Transverse colon (tissue), 4 donors: ENCODE measurements at regions not wholly inside any gene's neighbourhood (a gene's known extent, or its start where the extent isn't known, plus 50 kb on each side); places are given as distances from the start of the nearest gene placed in this dataset.

Source experiments
- DNase-seq: peaks from one replicate; pipeline ENCODE4 v3.0.0-alpha.2; 2019
- H3K27ac ChIP-seq, 4 donors: fragments of 200-600 bp; sonication (generic); 2 replicates each; pipeline ENCODE4 v1.5.1; 2016 to 2018; ENCODE audit warnings: inconsistent platforms in 4 of 4
- H3K27me3 ChIP-seq: fragments of 200-600 bp; sonication (generic); 2 replicates; pipeline ENCODE4 v1.5.1; 2017; ENCODE audit warnings: inconsistent platforms
- H3K36me3 ChIP-seq, 4 donors: fragments of 200-600 bp; sonication (generic); 2 replicates each; pipeline ENCODE4 v1.5.1; 2017 to 2019; ENCODE audit warnings: inconsistent platforms in 4 of 4
- H3K4me1 ChIP-seq, 4 donors: fragments of 200-600 bp; sonication (generic); 2 replicates each; pipeline ENCODE4 v1.5.1; 2017 to 2020; ENCODE audit warnings: inconsistent platforms in 4 of 4
- H3K4me3 ChIP-seq, 4 donors: fragments of 200-600 bp; sonication (generic); 1 replicate in 1 of 4; 2 replicates in 3 of 4; pipeline versions ENCODE4 v1.5.1 to v1.6.1; 2017 to 2019; ENCODE audit warnings: inconsistent platforms in 4 of 4
- H3K9me3 ChIP-seq, 2 donors: fragments of 200-600 bp; sonication (generic); 2 replicates each; pipeline ENCODE4 v1.5.1; 2017 to 2019; ENCODE audit warnings: inconsistent platforms in 2 of 2
- EP300 ChIP-seq: sonication (generic); formaldehyde crosslinking; IDR thresholded peaks from one replicate; pipeline ENCODE4 v1.6.1; 2017; ENCODE audit warnings: antibody characterized with exemption, low read depth
- POLR2A ChIP-seq: fragments of 450-650 bp; IDR thresholded peaks from one replicate; pipeline ENCODE4 v1.6.1; 2016; ENCODE audit warnings: antibody characterized with exemption, mild to moderate bottlenecking, moderate library complexity
- POLR2AphosphoS5 ChIP-seq, 3 donors: sonication (generic); formaldehyde crosslinking; IDR thresholded peaks; one replicate each; pipeline ENCODE4 v1.6.1; 2016; ENCODE audit warnings: antibody characterized with exemption in 3 of 3
- WGBS, 2 donors: methylation state at CpG; one replicate each; pipeline ENCODE4 v1.1.5; 2018; ENCODE audit warnings: low coverage in 1 of 2; 5-methylcytosine and 5-hydroxymethylcytosine counted together
- in situ Hi-C, 4 donors: fragments of 200-750 bp; cut with MboI; loops; one replicate each; pipeline versions ENCODE4 v1.15.0 to v1.15.1; 2017; ENCODE audit warnings: low sequenced_read_pairs in 3 of 4, low pct_ligation_motif_present in 1 of 4, low pct_unique_long_range_greater_than_20kb in 1 of 4
- intact Hi-C: fragments of 100-400 bp; cut with DNase I; formaldehyde crosslinking; loops from one replicate; pipeline ENCODE4 v1.15.1; 2023; ENCODE audit warnings: low total_unique reads
- TF ChIP-seq, protein P1 (sequence below), 5 experiments: fragments of 200-600 bp in 3 of 5; fragments of 450-650 bp in 2 of 5; sonication (generic) in 3 of 5; IDR thresholded peaks; 1 replicate in 2 of 5; 2 replicates in 3 of 5; pipeline ENCODE4 v1.5.1; 2016 to 2017; ENCODE audit warnings: antibody characterized with exemption in 5 of 5, inconsistent platforms in 3 of 5, mild to moderate bottlenecking in 2 of 5, moderate library complexity in 1 of 5

DNA sequence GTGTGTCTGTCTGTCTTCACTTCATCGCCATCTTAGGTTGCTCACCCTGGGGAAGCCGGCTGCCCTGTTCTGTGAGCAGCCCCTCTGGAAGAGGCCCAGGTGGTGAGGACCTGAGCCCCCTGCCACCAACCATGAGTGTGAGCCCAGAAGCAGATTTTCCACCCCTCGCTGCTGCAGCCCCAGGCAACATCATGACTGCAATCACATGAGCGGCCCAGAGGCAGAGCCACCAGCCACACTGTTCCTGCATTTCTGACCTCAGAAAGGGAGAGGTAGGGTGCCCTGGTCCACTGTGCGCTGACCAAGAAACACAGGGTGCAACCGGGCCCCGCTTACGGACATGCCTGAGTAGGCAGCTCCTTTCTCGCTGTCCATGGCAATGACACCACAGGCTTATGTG is 92.3 kb upstream of the IQSEC1 start:
- TF ChIP-seq EP300 (no peak), POLR2AphosphoS5 (IDR thresholded peaks at IDR 0.05) (no peak), POLR2A (no peak)
- TF ChIP-seq, protein P1, sequence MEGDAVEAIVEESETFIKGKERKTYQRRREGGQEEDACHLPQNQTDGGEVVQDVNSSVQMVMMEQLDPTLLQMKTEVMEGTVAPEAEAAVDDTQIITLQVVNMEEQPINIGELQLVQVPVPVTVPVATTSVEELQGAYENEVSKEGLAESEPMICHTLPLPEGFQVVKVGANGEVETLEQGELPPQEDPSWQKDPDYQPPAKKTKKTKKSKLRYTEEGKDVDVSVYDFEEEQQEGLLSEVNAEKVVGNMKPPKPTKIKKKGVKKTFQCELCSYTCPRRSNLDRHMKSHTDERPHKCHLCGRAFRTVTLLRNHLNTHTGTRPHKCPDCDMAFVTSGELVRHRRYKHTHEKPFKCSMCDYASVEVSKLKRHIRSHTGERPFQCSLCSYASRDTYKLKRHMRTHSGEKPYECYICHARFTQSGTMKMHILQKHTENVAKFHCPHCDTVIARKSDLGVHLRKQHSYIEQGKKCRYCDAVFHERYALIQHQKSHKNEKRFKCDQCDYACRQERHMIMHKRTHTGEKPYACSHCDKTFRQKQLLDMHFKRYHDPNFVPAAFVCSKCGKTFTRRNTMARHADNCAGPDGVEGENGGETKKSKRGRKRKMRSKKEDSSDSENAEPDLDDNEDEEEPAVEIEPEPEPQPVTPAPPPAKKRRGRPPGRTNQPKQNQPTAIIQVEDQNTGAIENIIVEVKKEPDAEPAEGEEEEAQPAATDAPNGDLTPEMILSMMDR (IDR thresholded peaks at IDR 0.05), result no peak
- no peaks in the 10 kb centered on the region for H3K4me1 ChIP-seq
- WGBS, 2 donors, result 85% methylated on average over 9 of the region's 9 CpGs; no CpG with 5 or more reads in 1 of the 2 donors

DNA sequence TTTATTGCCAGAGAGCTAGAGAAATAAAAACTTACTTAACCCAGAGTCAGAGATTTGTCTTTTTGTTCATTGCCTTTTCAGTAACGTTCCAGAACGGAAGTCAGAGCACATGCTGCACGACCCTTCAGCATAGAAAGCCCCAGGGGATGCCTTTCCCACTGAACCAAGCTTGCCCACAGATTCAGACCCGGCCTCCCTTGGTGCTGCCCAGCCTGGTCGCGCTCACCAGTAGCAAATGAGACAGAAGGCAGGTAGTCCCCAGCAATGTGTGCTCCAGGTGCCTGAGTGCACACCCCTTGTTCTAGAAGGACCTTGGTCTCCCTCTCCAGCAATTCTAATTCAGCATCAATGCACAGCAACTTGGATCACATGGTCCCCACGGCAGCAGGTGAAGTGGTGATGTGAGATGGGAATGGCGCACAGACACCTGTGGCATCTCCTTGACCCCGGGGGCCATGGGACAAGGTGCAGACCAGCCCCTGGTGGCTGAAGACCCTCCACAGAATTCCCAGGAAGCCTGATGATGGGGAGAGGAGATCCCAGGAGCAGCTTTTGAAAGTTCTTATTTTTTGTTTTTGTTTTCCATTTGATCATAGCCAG is 91.8 kb upstream of the IQSEC1 start:
- TF ChIP-seq EP300 (no peak), POLR2AphosphoS5 (IDR thresholded peaks at IDR 0.05) (no peak), POLR2A (no peak)
- TF ChIP-seq, protein P1 (IDR thresholded peaks at IDR 0.05), result no peak
- H3K36me3 ChIP-seq, result no peaks in the 10 kb centered on the region
- in situ Hi-C loops (no loop called here), intact Hi-C loops (no loop called here)
- WGBS, 2 donors, result 67 to 79% methylated on average over 3 to 9 of the region's 9 CpGs
- DNase-seq, result no peak
- H3K4me1 ChIP-seq, result no peaks in the 10 kb centered on the region
- no peak overlapping the region for H3K4me3 ChIP-seq
- H3K27ac ChIP-seq, result no peak overlapping the region
- H3K9me3 ChIP-seq, result no peaks in the 10 kb centered on the region
- H3K27me3 ChIP-seq, result no peaks in the 10 kb centered on the region

More for the DNA sequence above, 92.3 kb upstream of the IQSEC1 start:
- Histone ChIP-seq H3K27me3 (no peaks in the 10 kb centered on the region), H3K4me3 (no peak overlapping the region), H3K9me3 (no peaks in the 10 kb centered on the region), H3K36me3 (no peaks in the 10 kb centered on the region), H3K27ac (no peak overlapping the region)
- in situ Hi-C loops (no loop called here), intact Hi-C loops (no loop called here)
- DNase-seq, result no peak

DNA sequence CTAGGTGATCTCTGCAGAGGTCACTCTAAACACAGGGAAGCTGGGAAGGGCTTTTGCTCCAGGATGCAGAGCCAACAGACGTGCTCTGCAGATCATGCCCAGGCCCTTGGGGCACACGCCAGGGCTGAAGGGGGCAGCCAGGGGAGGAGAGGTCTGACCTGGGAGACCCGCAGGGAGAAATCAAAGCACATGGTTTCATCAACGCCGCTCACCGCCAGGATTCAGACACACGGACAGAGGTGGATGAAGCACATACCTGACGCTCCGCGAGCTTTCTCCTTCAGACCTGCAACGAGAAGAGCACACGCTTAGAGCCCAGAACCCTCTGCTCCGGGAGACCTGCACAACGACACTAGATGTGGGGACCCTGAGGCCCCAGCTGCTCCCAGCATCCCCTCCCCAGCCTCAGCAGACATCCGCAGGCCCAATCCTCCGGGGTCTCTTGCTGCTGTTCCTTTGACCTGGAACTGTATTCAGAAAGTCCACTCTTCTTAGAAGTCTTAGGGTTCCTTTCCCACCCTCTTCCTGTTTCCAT is 90.7 kb upstream of the IQSEC1 start:
- no peaks in the 10 kb centered on the region for H3K9me3 ChIP-seq
- H3K36me3 ChIP-seq, result no peaks in the 10 kb centered on the region
- H3K4me3 ChIP-seq, result no peak overlapping the region
- no peaks in the 10 kb centered on the region for H3K27me3 ChIP-seq
- 90% methylated on average over 16 of the region's 16 CpGs; no CpG with 5 or more reads in 1 of the 2 donors for WGBS, 2 donors
- in situ Hi-C loops (no loop called here), intact Hi-C loops (no loop called here)
- TF ChIP-seq POLR2AphosphoS5 (IDR thresholded peaks at IDR 0.05) (no peak), EP300 (no peak), POLR2A (no peak)
- TF ChIP-seq, protein P1 (IDR thresholded peaks at IDR 0.05), result no peak
- no peaks in the 10 kb centered on the region for H3K4me1 ChIP-seq
- no peak overlapping the region for H3K27ac ChIP-seq
- no peak for DNase-seq

DNA sequence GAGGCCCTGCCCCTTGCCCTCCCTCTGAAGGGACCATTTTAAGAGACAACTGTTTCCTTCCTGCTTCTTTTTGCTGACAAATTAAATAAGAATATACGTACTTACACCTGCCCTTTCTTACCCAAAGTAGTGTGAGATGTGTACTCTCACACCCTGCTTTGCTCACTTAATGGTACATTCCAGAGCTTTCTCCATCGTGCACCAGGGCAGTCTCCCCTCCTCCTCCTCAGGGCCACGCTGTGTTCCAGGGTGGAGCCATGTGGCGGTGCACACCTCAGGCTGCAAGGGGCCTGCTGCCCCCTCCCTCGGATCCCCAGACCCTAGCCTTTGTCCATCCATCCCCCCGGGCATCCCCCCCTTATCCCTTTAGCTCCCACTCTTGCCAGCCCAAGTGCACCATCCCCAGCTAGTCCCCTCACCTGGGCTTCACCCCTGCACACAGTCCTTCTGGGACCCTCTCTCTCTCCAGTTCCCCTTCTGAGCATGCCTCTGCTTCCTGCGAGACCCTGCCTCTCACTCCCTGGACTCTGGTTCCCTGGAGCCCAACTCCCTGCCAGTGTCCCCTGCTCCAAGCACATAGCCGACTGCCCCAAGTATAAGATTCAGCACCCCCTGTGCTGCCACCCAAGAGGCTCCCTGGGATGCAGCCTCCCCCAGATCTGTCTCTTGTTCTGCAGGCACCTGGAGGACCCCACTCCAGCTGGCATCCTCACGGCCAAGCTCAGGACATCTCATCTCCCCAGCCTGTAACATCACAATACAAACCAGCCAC is 89.5 kb upstream of the IQSEC1 start:
- Histone ChIP-seq H3K27me3 (no peaks in the 10 kb centered on the region), H3K9me3 (no peaks in the 10 kb centered on the region), H3K27ac (no peak overlapping the region), H3K4me1 (no peaks in the 10 kb centered on the region), H3K4me3 (no peak overlapping the region), H3K36me3 (no peaks in the 10 kb centered on the region)
- TF ChIP-seq POLR2A, result no peak
- no peak for TF ChIP-seq EP300
- TF ChIP-seq, protein P1 (IDR thresholded peaks at IDR 0.05), result no peak
- TF ChIP-seq POLR2AphosphoS5 (IDR thresholded peaks at IDR 0.05), result no peak
- 62 to 73% methylated on average over 2 to 9 of the region's 9 CpGs for WGBS, 2 donors
- in situ Hi-C loops, result no loop called here
- intact Hi-C loops, result no loop called here
- no peak for DNase-seq
